Heart left ventricle (tissue), 13 donors: ENCODE measurements at regions not wholly inside any gene's neighbourhood (a gene's known extent, or its start where the extent isn't known, plus 50 kb on each side); places are given as distances from the start of the nearest gene placed in this dataset.

Source experiments
- POLR2A ChIP-seq, 2 donors: fragments of 450-650 bp; IDR thresholded peaks; one replicate each; pipeline ENCODE4 v1.6.1; 2017; ENCODE audit warnings: antibody characterized with exemption in 2 of 2, mild to moderate bottlenecking in 2 of 2, moderate library complexity in 2 of 2
- TF ChIP-seq, protein P1 (sequence below), 12 donors: fragments of 200-600 bp; sonication (generic) in 4 of 12; IDR thresholded peaks; one replicate each; pipeline versions ENCODE4 v1.5.0 to v1.8.0; 2018 to 2022; ENCODE audit warnings: antibody characterized with exemption in 12 of 12, mild to moderate bottlenecking in 5 of 12
- donor health status: ischemic (EF 13 %, LVEDD 7.1; RV severe dilation, severe dysfunction).
- donor health status: DM: no; HTN: yes; CAD: no.
- donor health status: DM: no; HTN: no; CAD: no.
- donor health status: ischemic (EF 25% LVEDD 6.9; RV normal size, moderate dysfunction).
- donor health status: ischemic (EF 25% LVEDD 5.7; RV mildly dilated, moderate dysfunction).
- donor health status: ischemic (EF 35%, LVEDD 5.7; RV mildly dilated, moderate dysfunction).
- donor health status: nonischemic (EF 11% LVEDD 7.7; RV severe dilation, severe dysfunction).
- donor health status: DM: yes; HTN: yes; CAD: no.
- donor health status: PGD.
- donor health status: ischemic (EF 29% LVEDD 5.4; RV normal size, mild dysfunction).
- donor health status: nonischemic (EF 23%, LVEDD 6.1; RV moderate dilation, normal function).

DNA sequence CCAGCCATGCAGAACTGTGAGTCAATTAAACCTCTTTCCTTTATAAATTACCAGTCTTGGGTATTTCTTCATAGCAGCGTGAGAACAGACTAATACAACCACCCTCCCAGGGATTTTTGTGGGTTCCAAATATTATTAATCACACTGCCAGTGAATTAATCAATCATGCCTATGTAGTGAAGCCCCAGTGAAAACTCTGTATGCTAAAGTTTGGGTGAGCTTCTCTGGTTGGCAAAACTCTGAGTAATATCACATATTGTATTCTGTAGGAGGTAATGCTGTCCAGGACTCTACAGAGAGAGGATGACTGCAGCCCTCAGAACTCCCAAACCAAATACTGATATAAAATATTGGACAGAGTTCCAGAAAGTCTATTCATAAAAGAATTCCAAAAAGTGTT lies 216.9 kb downstream of the RPAP3 start:
- TF ChIP-seq POLR2A (IDR thresholded peaks at IDR 0.05) = no peak
- TF ChIP-seq, protein P1, sequence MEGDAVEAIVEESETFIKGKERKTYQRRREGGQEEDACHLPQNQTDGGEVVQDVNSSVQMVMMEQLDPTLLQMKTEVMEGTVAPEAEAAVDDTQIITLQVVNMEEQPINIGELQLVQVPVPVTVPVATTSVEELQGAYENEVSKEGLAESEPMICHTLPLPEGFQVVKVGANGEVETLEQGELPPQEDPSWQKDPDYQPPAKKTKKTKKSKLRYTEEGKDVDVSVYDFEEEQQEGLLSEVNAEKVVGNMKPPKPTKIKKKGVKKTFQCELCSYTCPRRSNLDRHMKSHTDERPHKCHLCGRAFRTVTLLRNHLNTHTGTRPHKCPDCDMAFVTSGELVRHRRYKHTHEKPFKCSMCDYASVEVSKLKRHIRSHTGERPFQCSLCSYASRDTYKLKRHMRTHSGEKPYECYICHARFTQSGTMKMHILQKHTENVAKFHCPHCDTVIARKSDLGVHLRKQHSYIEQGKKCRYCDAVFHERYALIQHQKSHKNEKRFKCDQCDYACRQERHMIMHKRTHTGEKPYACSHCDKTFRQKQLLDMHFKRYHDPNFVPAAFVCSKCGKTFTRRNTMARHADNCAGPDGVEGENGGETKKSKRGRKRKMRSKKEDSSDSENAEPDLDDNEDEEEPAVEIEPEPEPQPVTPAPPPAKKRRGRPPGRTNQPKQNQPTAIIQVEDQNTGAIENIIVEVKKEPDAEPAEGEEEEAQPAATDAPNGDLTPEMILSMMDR (IDR thresholded peaks at IDR 0.05) = no peak
